Hepatic stellate cell (primary cell): ENCODE measurements at regions not wholly inside any gene's neighbourhood (a gene's known extent, or its start where the extent isn't known, plus 50 kb on each side); places are given as distances from the start of the nearest gene placed in this dataset.
"Not testable (repeated sequence)": the region's sequence is repeated elsewhere in the genome, so short reads cannot be mapped to it uniquely, and the experiment has no call there.

ENCODE experiments used
- DNase-seq: peaks from one replicate; pipeline ENCODE4 v3.0.0; 2011; ENCODE audit warnings: low spot score

DNA sequence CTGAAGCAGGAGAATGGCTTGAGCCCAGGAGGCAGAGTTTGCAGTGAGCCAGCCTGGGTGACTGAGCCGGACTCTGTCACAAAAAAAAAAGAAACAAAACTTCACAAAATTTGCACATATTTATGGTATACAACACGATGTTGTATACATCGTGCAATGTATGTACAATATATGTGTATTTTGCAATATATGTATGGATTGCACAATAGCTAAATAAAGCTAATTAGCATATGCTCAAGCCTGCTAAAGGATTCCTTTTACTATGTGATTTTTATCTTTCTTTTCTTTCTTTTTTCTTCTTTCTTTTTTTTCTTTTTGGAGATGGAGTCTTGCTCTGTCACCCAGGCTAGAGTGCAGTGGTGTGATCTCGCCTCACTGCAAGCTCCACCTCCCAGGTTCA is 368.0 kb upstream of the FAM98A start:
- no peak for DNase-seq

DNA sequence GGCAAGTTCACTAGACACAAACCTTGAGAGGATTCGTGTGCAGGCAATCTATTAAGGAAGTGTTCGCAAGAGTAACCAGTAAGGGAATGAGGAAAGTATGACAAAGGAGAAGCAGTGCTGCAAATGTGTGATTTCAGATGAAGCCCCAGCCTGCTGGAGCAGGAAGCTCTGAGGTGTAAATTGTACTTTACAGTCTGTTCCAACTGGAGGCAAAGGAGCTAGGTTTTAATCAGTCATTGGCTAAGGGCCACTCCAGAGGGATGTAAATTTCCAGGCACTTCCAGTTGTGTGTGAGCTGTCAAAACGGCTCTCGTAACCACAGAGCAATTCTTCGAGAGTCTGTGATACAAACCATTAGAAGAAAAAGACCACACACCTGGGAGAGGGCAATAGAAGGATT is 359.5 kb upstream of the FAM98A start:
- DNase-seq: no peak

DNA sequence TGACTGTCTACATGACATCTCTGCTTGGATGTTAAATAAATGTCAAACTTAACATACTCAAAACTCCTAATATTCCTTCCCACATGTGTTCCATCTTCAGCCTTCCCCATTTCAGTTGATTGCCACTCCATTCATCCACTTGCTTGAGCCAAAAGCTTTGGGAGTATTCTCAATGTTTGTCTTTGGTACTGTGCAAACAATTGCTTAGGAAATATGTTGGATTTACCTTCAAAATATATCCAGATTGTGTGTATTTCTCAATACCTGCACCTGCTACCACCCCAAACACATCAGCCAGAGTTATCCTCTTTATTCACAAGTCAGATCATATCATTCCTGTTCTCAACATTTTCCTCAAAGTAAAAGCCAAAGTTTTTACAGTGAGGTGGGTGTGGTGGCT is 350.3 kb upstream of the FAM98A start:
- no peak for DNase-seq

DNA sequence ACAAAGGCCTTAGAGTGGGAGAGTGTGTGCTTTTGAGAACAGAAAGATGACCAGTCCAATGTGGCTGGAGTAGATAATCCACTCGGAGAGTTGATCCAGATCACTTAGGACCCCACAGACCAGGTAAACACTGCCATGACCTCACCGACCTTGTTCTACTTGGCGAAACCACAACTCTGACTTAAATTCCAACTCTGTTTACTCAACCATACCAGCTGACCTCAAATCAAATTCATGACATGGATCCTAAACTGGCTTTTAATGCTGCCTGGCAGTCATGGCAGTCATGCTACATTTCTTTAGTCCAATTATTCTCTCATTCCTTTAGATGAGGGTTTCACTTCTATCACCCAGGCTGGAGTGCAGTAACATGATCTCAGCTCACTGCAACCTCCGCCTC is 347.1 kb upstream of the FAM98A start:
- DNase-seq: no peak

DNA sequence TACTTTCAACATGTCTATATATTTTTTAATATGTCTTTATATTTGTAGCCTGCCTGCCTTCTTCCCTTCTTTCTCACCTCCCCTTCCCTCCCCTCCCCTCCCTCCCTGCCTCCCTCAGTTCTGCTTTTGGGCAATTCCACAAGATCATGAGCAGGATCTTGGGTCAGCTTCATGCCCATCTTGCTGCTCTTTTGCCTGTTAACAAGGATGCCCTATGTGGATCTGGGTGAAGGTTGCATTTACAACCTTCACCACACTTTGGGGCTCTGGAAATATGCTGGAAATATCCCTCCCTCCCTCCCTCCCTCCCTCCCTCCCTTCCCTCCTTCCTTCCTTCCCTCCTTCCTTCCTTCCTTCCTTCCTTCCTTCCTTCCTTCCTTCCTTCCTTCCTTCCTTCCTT is 334.1 kb upstream of the FAM98A start:
- DNase-seq: no peak

DNA sequence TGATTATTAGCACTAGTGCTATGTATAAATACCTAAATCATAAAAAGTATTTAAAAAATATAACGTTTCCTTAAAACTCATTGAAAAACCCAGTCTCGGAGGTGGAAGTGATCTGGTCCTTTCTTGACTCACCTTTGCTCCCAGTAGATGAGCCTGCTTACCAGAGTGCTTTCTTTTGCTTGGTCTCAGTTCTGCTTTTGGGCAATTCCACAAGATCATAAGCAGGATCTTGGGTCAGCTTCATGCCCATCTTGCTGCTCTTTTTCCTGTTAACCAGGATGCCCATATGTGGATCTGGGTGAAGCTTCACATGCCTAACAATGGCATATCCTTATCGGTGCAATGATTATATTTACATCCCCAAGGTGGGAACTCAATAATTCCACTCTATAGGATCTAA is 332.1 kb upstream of the FAM98A start:
- DNase-seq: no peak

DNA sequence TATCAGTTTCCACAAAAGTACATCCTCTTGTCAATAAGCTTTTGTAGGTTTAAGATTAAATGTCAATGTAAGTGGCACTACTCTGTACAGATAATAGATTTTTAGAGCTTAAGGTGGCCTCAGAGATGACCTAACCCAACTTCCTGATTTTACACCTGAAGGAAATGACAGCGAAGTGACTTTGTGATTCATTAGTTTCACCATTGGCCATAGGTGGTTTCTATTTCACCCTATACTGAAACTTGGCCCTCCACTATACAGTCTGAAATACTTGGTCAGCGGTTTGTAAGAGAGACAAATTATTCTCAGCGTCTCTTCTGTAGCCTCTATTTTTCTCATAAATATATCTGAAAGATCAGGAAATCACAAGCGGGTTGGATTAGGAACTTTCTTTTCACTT is 330.4 kb upstream of the FAM98A start:
- DNase-seq: no peak

DNA sequence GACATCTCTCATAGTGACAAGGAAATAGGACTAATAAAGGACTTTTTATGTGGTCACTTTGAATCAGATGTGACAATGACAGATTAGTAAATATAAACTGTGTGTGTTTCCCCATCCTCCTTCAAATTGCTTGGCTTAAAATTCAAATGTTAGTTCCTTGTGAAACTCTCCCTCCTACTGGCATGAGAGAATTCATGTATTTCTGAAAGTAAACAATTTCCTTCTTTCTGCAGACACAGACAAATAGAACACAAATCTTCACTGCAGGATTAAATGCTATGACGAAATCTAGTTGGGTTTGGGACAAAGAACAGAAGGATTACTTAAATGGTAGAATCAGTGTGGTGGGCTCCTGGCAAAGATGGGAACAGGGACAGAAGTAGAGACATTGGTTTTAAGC is 328.7 kb upstream of the FAM98A start:
- DNase-seq: no peak

DNA sequence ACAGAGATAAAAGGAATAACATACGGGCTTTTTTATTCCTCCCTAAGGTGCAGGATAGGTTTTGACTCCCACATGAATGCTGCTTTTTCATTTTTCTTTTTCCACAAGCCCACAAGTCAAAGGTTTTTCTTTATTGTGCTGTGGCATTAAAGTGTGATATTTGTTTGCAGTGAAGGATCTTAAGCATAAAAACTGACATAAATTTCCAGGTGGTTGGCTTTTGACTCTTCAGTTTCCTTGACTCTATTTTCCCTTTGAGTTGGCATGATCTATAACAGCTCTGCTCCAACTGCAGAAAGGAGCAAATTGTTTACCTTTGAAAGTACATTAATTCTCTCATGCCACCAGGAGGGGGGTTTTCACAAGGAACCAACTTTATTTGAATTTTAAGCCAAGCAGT is 326.2 kb upstream of the FAM98A start:
- no peak for DNase-seq

DNA sequence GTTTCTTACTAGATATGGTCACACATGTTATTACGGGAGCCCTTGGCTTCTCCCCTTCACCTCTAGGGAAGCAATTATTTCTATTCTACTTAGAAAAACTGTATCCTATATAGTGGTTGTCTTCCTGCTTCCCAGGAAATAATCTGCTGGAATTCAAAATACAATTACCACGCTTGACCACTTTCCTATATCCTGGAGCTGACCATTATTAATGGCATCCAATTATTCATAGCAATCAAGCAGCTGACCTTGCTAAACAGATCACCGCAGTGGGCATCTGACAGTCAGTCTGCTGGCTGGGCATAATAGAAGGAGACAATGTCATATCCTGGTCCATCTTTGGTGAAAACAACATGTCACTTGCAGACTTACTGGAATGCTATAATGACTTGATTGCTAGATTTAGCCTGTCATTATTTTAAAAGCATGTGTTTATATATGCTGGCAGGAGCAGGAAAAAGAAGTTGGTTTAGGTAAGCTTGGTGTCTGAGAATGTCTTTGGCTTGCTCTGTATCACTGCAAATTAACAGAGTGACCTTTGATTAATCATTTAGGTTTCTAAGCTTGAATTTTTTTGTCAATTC is 325.6 kb upstream of the FAM98A start:
- DNase-seq: no peak

DNA sequence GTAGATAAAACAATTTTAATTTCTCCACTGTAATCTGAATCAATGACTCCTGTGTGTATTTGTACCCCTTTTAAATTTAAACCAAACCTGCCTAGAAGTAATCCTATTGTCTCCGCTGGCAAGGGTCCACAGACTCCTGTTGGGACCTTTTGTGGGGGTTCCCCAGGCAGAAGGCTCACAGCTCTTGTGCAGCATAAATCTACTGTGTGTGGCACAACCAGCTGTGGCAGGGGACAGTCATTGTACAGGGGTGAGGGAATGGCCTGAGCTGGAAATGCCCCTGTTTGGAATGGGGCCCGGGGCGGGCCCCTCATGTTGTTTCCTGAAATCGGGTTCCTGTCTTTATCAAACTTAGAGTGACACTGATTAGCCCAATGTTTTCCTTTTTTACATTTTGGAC is 318.2 kb upstream of the FAM98A start:
- DNase-seq: no peak

DNA sequence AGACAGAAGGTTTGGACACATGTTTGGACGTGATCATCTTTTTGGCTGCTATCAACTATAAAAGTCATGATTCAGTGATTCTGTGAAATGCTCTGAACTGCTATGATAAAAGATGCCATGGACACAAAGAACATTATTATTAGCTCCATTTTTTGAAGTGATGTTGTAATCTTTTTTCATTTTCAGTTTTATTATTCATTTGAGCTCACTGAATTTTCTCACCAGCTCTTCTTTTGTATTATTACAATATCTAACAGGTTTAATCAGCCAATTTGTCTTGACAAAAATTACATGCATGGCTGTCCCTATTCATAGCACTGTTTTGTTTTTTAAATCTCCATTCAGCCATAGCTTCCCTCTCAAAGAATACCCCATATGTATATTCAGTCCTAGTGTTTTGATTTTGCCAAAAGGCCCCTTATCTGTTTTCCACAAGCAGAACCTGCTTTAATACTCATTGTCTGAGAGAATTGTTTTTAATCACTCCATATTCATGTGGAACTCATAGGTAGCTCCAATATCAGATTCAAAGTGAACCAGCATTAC is 314.0 kb upstream of the FAM98A start:
- DNase-seq: no peak

DNA sequence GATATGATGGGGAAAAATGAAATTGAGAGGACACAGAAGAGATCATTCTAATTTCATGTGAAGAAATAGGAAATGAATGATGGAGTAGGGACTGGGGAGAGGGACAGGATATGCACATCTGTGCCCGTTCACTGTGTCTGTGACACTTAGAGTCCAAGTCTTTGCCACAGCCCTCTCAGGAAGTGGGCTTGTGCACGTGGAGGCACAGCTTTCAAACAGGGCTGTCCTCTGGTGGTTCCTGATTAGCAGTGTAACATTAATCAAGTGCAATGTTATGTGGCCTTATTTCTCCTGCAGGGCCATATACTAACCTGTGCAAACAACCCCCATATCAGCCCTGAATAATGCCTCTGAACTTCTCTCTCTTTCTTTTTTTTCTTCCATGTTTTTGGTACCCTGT is 312.2 kb upstream of the FAM98A start:
- DNase-seq: no peak

DNA sequence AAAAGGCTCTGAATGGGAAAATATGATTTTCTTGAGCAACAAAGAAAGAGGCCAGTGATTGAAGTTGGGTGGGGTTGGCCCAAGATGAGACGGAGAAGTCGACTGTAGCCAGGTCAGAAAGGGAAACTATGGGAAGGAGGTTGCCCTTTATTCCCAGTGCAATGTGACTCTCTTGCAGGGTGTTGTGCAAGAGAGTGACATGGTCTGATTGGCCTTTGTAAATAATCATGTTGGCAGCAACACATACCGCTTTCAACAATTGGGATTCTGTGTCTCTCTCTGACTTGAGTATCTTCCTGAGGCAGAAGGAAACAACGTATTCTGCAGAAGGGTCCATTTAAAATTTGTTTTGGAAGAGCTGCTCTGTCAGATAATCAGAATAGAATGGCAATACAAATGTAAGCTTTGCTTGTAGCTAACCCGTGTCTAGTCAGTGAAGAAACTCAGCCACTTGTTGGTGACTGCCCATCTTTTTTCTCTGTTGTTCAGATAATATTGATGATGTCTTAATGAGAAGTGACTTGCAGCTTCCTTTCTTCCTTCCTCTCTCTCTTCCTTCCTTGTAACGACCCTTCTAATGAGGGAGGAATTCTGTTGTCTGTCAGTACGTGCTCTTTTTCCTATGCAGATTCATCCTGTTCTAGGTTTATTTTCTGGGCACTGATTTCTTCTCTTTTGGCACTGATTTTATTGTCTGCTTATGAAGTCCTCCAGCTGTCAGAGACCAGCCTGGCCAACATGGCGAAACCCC is 311.0 kb upstream of the FAM98A start:
- no peak for DNase-seq

DNA sequence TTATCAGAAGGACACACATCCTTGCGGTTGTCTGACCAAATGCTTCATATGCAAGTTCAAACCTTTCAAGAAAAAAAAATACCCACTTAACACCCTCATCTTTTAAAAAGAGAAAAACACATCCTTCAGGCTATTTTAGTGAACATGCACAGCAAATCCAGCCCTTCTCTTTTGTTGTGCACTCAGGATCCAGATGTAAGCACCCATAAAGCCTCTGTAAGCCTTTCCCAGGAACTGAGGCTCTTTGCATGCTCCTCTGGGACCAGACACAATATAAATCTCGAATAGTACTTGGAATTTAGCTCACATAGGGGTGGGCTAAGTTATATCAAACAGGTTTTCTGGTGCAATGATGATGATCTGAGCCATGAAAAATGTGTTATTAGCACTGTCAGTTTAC is 308.8 kb upstream of the FAM98A start:
- DNase-seq: no peak

DNA sequence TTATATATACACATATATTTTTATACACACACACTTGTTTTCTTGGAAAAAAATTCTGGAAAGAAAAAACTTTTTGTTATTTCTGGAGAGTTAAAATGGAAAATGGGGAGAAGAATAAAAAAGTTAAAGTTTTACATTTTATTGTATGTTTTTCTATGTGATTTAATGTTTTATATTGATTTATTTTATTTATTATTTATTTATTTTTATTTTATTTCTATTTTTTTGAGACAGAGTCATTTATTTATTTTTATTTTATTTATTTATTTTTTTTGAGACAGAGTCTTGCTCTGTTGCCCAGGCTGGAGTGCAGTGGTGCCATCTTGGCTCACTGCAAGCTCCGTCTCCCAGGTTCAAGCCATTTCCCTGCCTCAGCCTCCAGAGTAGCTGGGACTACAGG is 307.0 kb upstream of the FAM98A start:
- DNase-seq: not testable (repeated sequence)

DNA sequence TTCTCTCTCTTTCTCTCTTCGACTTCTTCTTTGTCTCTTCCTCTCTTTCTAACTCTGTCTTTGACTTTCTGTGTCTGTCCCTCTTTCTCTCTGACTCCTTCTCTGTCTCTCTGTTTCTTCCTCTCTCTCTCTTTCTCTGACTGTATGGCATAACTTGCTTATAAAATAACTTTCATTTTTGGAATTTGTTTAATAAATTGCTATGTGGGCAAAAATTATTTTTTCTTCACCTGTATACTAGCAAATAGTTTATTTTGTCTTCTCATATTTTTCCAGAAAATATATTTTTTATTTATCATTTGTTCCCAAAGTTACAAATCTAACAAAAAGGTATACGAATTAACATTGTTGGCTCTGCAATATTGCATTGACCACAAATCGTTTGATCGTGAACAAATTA is 305.7 kb upstream of the FAM98A start:
- DNase-seq: no peak

DNA sequence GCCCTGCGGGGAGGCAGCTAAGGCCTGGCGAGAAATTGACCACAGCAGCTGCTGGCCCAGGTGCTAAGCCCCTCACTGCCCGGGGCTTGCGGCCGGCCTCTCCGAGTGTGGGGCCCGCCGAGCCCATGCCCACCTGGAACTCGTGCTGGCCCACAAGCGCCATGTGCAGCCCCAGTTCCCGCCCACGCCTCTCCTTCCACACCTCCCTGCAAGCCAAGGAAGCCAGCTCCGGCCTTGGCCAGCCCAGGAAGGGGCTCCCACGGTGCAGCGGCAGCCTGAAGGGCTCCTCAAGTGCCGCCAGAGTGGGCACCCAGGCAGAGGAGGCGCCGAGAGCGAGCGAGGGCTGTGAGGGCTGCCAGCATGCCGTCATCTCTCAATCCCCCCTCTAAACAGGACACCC is 304.6 kb upstream of the FAM98A start:
- no peak for DNase-seq

DNA sequence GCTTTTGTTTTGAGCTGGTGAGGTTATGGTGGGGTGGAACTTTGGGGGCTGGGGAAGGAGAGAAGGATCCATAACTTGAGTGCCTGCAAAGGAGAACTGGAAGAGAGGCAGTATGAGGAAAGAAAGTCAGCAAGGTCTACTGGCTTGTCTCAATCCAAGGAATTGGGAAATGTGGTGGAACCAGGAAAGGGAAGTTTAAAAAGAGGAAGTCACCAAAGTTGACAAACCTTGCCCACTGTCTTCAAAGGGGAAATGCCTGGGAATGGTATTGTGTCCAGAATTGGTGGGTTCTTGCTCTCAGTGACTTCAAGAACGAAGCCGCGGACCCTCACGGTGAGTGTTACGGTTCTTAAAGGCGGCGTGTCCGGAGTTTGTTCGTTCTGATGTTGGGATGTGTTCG is 304.1 kb upstream of the FAM98A start:
- no peak for DNase-seq

DNA sequence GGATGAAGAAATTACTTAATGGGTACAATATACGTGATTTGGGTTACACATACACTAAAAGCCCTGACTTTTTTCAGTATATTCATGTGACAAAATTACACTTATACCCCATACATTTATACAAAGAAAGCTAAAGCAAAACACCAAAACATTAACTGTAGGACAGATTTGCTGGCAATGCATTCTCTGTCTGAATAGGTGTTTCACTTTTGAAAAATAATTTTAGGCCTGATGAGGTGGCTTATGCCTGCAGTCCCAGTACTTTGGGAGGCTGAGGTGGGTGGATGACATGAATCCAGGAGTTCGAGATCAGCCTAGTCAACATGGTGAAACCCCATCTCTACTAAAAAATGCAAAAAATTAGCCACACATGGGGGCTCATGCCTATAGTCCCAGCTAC is 301.5 kb upstream of the FAM98A start:
- DNase-seq: no peak

DNA sequence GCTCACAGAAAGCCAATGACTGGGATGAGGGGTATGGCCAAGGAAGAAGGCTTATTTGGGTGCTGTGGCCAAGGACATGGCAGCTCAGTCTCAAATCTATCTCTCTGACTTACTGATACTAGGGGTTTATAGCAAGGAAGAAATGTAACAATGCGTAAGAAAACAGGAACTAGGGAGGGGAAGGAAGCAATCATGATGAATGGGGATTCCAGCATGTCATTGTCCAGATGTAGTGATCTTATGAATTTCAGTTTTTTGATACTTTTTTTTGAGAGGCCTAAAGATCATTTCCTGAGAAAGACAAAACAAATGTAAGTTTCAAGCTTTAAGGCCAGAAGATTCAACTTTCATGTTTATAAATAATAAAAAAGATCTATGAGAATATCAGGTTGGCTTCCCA is 298.6 kb upstream of the FAM98A start:
- DNase-seq: no peak

DNA sequence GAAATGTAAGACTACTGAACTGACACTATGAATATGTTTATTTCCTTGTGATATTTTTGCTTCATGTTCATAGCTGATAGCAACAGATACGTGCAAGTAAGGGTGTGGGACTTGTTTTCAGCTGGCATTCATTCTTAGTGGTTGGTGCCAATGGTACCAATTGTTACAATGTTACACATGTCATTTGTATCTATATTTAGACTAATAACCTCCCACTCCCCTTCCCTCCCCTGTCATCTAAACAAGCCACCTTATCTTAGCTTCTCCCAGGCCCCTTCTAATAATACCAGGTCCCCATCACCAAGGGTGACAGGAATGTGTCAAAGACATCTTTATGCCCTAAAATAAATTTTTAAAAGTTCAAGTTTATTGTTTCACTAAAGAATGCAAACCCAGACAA is 294.7 kb upstream of the FAM98A start:
- DNase-seq: no peak

DNA sequence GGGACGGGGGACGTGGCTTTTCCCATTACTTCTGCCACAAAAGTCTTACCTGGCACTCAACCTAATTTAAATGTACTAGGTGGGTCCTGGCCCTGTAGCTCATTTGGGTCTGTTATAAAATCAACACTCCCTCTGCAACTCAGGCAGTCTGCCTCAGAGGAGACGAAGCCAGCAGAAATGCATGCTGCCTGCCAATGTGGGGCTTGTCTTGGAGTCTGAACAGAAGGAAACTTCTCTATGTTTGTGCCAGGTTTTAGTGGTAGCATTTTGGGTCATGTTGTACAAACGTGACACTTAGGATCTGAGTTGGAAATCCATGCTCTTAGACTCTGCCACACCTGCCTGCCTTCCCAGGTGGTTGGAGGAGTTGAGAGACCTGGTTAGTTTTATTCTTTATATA is 292.5 kb upstream of the FAM98A start:
- DNase-seq: no peak

DNA sequence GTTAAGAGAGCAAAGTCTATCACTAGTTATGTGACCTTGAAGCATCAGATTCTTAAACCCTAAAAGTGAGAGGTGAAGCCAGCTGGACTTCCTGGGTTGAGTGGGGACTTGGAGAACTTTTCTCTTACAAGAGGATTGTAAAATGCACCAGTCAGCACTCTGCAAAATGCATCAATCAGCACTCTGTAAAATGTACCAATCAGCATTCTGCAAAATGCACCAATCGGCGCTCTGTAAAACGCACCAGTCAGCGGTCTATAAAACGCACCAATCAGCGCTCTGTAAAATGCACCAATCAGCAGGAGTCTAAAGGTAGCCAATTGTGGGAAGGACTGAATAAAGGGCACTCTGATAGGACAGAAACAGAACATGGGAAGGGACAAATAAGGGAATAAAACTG is 291.6 kb upstream of the FAM98A start:
- no peak for DNase-seq
